GM18868 (cell line): ENCODE measurements at regions not wholly inside any gene's neighbourhood (a gene's known extent, or its start where the extent isn't known, plus 50 kb on each side); places are given as distances from the start of the nearest gene placed in this dataset.
A peak's percentile ranks its signal among the peaks of the same experiment; 100 is the strongest.
"Not testable (repeated sequence)": the region's sequence is repeated elsewhere in the genome, so short reads cannot be mapped to it uniquely, and the experiment has no call there.

Experiments used
- ATAC-seq: cut with Tn5 transposase; IDR thresholded peaks from one replicate; pipeline ENCODE4 v1.9.1; 2021; ENCODE audit warnings: mild to moderate bottlenecking, moderate library complexity; ENCODE audit not compliant: unreplicated experiment

DNA sequence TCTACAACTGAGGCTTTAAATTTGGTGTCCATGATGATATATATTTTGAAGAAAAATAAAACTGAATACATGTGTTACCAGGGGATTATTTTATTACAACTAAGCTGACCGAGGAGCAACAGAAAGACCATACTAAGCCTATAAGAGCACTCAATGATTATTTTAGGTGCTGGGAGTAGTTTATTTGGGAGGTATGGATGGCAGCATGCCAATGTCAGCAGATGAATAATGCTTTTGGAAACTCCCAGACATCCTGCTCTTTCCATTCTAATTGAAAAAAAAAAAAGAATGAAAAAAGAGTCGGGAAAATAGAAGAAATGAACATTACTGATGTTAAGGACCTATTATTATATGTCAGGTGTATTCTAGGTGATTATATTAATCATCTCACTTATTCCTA is 441.2 kb downstream of the BTG1 start:
- ATAC-seq, result no peak

DNA sequence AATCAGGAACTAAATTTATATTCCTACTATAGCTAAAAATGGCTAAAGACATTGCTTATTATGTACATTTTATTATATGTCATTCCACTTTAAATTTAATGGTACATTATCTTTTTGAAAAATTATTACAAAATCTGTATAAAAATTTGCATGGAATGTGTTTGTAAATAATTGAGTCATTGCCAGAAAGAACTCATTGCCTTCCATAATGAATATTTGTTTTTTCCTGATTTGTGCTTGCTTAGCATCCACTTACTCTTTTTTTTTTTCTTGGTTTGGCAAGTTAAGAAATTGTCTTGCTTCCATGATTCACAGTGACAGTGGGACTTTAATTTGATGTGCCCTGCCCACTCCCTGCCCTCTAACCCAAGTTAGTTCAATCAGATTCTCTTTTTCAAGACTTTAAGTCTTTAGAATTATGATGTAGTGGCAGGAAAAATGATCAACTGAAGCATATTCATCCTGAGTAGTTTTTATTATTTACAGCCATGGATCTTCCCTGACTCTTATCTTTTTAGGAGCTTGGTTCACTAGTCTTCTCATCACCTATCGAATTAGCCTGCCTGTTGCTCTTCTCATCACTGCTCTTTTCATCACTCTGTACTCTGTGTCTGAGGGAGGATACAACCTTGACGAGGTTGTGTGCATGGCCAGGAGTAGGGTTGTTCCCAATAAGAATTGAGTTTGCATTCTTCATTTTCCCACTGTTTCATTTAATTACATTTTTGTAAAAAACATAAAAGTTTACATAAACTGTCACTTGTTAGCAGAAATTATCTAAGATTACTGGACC is 442.0 kb downstream of the BTG1 start:
- no peak for ATAC-seq

DNA sequence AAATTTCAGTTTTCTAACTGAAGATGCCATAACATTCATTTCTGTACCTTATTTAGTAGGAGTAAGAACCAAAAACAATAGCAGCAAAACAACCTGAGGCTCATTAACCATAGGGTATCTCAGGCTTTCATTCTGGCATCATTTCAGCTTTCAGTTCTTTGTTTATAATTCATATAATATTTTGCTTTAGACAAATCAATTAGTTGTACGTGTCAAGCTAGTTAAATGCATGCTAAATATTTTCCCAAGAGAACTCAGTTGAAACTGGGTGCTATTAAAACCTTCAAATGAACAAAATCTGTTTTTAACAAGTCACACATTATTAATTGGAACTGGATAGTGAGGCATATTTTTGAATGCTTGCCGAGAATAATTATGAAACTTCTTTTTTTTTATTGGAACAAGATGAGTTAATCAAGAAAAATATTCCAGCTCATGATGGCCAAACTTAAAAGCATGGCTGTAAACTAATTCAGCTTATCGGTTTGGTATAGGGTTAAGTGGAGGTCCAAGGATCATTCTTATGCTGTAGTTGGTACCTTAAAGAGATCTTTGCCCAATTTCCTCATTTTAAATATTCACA is 442.7 kb downstream of the BTG1 start:
- ATAC-seq, result no peak

DNA sequence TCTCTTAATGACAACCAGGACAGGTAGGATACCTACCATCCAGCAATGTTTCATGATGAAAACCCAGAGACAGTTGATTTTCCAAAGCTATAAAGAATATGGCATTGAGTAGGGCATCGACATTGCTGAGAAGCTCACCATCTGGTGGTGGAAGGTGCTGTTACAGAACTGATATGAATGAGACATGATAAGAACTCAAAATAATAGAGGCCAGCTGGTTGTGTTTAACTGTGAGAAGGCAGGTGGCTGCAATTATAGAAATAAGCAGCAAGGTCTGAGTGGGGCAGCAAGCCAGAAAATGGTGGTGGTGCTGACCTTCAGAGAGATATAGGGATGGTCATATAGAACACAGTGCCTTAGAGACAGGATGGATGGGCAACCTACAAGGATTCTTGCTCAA is 449.7 kb downstream of the BTG1 start:
- ATAC-seq, result no peak

DNA sequence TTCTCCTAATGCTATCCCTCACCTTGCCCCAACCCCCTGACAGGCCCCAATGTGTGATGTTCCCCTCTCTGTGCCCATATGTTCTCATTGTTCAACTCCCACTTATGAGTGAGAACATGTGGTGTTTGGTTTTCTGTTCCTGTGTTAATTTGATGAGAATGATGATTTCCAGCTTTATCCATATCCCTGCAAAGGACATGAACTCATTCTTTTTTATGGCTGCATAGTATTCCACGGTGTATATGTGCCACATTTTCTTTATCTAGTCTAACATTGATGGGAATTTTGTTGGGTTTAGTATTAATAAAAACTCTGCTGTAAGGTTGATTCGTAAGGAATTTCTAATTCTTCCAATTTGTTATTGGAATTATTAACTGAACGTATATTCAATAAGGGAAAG is 450.2 kb downstream of the BTG1 start:
- ATAC-seq, result not testable (repeated sequence)

DNA sequence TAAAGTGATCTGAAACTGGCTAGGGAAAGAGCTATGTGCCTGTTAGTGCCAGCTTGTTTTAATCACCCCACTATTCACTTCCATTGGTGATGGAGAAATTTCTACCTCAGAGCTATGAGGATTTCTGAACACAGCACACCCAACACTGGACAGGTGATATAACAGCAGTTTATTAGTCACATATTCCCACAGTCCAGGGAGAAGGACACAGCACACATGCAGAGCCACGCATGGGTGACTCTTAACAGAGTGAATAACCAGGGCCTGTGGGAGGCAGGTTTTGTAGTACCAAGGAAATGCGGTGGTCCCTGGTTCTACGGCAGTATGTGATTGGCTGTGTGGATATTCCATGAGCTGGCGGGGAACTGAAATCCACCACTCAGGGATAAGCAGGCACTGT is 455.1 kb downstream of the BTG1 start:
- ATAC-seq, result no peak

DNA sequence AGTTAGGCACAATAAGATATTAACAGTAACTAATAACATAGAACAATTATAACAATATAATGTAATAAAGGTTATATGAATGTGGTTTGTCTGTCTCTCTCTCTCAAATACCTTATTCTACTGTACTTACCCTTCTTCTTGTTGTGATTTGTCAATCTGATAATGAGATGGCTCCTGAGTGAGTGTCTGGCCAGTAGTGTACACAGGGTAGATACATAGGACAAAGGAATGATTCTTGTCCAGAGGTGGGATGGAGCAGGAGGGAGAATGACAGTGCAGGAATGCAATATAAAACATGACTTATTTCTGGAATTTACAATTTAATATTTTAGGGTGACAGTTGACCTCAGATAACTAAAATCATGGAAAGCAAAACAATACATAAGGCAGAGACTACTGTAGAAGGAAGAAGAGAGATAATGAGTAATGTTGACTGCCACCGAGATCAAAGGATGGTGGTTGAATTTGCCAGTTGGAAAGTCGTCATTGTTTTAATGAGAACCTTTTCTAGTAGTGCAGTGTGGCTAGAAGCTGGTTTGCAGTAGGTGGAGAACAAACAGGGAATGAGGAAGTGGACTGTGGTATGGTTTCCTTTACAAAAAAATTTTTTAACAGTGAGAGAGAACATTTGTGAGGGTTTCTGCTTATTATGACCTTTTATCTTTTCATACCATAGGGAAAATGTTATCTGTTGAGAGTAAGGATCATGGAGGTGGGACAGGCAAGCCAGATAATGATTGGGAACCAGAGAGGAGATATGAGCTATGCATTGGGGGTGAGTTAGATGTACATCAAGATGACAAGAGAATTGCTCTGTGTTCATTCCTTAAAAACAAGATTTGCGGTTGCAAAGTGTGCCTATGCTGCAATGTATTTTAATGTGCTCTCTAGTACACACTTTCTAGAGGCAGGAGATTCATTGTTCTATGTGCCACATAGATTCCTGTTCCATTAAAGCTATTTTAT is 458.3 kb downstream of the BTG1 start:
- ATAC-seq, result peak; percentile 85

DNA sequence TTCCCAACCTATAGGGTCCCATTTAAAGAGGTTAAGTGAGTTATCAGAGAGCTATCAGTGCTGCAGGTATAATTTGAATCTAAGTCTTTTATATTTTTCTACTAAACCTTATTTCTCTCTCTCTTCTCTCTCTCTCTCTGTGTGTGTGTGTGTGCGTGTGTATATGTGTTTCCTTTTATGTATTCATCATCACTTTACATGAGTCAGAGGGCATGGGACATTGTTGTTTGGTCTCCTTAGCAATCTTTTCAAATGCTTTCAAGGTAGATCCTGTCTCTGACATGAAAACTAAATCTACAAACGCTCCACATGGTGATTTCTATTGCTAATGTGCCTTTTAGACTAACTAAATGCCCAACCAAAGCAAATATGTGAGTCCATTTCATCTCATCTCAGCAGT is 459.7 kb downstream of the BTG1 start:
- no peak for ATAC-seq

DNA sequence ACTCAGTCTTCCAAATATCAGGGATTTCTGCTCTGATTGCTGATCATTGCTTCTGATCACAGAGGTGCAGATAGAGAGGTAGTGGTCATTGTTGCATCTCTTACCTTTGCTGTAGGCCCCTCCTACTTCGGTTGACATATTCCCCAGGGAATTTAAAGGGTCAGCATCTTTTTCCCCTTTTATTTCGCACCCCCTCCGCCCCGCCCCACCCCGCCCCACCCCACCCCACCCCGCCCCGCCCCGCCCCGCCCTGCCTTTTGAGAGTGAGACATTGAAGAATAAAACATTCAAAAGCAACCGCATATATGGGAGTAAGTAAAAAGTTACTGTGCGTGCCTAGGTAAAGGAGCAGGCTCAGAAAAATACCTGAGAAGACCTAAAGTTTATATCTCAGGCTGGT is 463.9 kb downstream of the BTG1 start:
- ATAC-seq, result no peak

DNA sequence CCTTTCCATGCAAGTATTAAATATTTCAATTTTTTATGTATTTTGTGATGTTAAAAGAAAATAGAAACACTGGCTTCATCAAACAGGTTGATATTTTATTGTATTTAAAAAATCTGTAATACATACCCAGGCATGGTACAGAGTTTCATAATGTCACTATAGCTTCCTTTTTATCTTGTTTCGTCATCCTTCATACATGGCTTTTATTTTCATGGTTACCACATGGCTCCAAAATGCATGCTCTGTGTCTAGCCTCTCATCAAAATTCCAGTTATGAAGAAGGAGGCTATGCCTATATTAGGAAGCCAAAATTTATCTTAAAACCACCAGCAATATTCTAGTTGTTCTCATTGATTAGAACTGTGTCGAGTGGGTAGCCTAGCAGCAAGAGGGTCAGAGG is 464.8 kb downstream of the BTG1 start:
- no peak for ATAC-seq

DNA sequence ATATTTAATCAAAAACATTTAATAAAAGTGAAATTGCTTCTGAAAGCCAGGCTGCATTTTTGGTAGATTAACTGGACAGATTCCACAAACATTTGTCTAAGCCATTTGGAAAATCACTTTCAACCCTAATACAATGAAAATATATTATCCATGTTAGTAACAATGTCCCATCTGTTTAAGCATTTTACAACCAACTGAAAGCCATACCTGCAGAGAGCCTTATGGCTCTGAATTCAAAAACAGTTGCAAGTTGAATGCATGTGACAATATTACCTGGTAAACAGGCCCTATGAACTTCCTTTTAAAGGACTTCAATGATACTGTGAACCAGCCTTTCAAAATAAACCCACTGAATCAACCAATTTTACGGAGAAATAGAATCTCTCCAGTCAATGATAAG is 468.1 kb downstream of the BTG1 start:
- ATAC-seq, result no peak

DNA sequence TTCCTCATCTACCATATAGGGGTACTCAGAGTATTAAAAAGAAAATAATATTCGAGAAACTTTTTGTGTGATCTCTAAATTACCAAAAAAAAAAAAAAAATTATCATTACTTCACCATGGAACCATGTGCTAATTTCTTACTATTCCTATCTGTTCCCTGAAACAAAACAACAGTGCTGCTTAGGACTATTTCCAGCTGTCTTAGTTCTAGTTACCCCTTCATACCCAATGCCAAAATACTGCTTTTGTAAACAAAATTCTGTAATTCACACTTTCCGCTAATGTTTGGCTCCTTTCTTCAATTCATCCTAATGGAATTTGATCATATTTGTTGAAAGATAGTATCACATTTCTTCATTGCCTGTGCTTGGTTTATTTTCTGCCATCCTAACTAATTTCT is 470.2 kb downstream of the BTG1 start:
- ATAC-seq, result no peak

DNA sequence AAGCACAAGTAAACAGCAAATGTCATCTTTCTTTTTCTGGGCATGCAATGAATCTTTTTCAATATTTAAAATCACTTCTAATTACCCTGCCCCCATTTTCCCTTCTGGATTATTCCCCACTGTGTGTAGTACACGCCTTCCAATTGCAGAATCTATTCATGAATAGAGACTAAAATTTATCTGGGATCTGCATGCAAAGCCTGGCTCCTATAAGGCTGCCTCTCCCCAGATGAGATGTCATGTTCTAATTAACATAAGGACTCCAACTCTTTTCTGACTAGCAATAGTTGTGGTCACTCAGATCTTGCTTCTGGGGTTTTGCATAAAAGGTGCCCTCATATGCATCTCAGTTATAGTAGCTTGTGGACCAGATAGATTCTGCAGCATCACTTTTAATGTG is 473.5 kb downstream of the BTG1 start:
- ATAC-seq, result no peak

DNA sequence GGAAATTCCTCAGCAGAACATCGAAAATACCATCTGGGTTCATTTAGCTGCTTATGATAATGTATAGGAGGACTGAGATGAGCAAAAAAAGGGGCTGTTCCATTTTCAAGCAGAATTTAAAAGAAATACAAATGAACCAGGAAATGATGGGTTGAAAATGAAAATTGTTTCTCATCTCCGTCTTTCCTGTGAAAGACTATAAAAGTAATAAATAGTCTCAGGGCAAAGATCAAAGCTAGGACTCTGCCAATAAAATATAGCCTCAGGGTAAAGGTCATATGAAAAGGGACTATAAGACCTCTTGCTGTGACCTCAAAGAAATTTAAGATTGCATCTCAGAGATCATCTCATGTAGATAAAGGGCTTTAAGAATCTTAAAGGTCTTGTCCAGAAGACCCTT is 478.0 kb downstream of the BTG1 start:
- no peak for ATAC-seq

DNA sequence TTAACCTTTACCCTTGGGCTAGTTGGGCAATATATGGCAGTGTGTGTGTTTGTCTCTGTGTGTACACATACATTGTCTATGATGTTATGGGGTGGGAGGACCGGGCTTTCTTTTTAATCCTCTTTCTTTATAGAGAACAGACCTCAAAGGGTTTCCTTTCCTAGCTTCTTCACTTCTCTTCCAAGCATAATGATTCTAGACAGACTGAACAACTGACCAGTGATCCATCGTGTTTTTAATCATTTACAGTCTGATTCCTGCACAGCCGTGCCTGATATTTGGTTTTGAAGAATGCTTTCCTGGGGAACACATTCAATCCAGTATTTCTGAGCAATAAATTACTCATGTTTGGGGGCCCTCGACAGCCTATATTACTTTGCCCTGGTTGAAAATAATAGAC is 481.1 kb upstream of the DCN start:
- no peak for ATAC-seq

DNA sequence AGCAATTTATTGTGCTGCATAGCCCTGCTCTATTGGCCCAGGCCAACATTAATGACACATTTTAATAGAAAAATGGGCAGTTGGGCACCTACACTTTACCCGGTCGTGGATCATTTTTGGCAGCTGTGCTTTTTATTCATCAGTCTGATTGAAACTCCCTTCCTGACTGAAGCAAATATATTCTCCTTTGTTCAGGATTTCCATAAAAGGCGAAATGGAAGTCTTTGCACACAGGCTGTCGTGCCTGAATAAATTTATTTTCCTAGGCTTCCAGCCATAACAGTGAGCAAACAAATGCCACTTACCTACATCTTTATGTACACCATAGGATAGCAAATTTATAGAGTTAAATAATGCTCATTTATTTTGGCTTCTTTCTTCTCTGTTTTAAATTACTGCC is 480.7 kb upstream of the DCN start:
- ATAC-seq, result no peak

DNA sequence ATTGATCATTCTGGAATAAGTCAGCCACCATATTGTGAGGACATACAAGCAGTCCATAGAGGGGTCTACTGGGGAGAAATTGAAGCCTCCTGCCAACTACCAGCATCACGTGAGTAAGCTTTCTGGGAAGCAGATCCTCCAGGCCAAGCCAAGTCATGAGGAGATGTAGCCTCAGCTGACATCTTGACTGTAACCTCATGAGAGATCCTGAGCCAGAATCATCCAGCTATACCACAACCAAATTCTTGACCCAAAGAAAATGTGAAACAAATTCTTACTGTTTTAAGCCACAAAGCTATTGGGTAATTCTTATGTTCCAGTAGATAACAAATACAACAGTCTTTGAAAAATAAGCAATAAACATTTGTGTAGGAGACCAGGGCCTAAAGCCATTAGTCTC is 479.4 kb upstream of the DCN start:
- no peak for ATAC-seq

DNA sequence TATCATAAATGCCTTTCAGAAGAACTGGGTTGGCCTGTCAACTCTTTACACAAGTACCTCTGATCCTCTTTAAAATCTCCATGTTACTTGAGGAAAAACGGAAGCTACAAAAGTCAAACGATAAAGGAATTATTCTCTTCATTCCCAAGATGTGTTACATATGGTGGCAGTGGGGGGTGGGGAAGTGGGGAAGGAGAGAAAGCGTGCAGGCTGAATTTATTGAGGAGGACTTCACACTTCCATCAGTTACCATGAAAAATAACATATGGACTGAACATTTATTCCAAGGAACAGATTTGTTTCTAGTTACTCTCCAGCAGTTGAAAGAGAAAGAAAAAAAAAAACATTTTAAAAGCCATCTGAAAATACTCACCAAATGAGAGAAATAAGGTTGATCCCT is 474.4 kb upstream of the DCN start:
- no peak for ATAC-seq

DNA sequence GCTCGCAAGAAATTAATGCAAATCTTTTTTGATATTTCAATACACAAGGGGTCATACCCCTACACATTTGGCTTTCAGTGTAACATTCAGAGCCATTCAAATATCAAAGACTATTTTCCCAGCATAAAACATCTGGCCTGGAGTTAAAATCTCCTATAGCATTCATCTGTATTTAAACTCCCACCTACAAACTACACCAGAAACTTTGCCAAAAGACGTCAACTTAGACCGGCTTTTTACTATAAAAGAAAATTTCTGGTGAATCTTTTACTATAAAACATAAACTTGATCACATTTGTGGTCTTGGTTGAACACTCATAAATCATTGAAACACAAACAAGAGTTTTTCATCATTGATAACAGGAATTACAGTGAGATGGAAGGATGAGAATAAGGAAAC is 473.3 kb upstream of the DCN start:
- no peak for ATAC-seq

DNA sequence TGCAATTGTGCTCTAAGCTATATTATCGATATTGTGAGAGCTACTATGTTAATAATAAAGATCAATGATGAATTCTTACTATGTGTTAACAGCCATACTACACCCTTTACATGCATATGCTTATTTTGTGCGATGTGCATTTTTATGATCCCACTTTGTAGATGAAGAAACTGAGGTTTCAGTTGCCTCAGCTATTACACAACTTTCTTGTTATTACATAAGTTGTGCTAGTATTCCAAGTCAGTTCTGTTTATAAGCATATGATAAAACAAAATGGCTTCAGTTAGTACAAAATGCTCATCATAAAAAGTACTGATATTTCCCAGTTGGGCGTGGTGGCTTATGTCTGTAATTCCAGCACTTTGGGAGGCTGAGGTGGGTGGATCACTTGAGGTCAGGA is 471.5 kb upstream of the DCN start:
- ATAC-seq, result no peak

DNA sequence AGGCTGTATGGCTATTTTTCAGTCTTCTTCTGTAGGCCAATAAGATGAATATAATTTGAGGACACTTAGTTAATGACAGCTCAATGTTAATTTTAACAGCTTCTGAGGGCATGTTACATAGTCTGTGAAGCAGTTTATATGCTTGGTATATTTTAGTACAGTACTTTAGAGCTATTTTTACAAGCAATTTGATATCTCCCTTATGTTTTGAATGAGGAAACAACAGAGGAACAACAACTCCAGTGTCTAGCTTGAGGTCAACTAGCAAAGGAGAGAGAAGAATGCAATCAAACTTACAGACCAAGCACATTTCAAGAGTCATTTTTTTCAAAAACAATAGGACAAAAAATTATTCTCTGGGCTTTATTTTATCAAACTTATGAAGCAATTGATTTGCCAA is 469.1 kb upstream of the DCN start:
- ATAC-seq, result no peak

DNA sequence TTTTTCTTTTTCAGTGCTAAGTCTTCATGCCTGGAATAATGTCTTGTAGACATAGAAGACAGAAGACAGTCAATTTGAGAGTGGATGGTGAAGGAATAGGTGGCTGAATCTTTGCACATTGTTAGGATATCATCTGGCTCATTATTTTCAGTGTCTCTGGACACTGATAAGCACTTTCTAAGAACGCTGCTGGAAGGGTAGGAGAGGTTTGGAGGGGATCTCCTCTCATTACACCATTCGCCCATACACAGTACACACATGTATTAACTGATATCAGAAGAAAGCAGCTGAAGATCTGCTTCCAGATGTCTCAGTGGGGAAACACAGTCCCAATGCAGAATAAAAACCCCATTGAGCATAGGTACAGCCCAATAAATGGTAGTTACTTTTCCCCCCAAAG is 461.1 kb upstream of the DCN start:
- ATAC-seq, result no peak
